HG03354 (cell line): ENCODE measurements at regions not wholly inside any gene's neighbourhood (a gene's known extent, or its start where the extent isn't known, plus 50 kb on each side); places are given as distances from the start of the nearest gene placed in this dataset.
"Not testable (repeated sequence)": the region's sequence is repeated elsewhere in the genome, so short reads cannot be mapped to it uniquely, and the experiment has no call there.

Experiments
- ATAC-seq: cut with Tn5 transposase; IDR thresholded peaks from one replicate; pipeline ENCODE4 v1.9.1; 2021; ENCODE audit warnings: mild to moderate bottlenecking; ENCODE audit not compliant: unreplicated experiment, poor library complexity, severe bottlenecking

GRCh38 chr7:149685455-149685854 is 87.9 kb downstream of the ZNF467 start:
- ATAC-seq: no peak

- ATAC-seq: no peak
Observed at GRCh38 chr7:149683898-149684297, 89.5 kb downstream of the ZNF467 start.

GRCh38 chr7:149683181-149683580 is 90.2 kb downstream of the ZNF467 start:
- no peak for ATAC-seq

GRCh38 chr7:149682038-149682437 is 91.3 kb downstream of the ZNF467 start:
- no peak for ATAC-seq

- no peak for ATAC-seq
Observed at GRCh38 chr7:149681274-149681673, 92.1 kb downstream of the ZNF467 start.

- ATAC-seq: no peak
Observed at GRCh38 chr7:149680331-149681025, 92.9 kb downstream of the ZNF467 start.

- not testable (repeated sequence) for ATAC-seq
Observed at GRCh38 chr7:149674728-149675385, 98.5 kb downstream of the ZNF467 start.

GRCh38 chr7:149673006-149673405 is 100.4 kb downstream of the ZNF467 start:
- ATAC-seq: no peak

GRCh38 chr7:149670288-149670687 is 103.1 kb downstream of the ZNF467 start:
- ATAC-seq: no peak

GRCh38 chr7:149669121-149669818 is 104.1 kb downstream of the ZNF467 start:
- ATAC-seq: no peak

- no peak for ATAC-seq
Observed at GRCh38 chr7:149666360-149666945, 106.9 kb downstream of the ZNF467 start.

GRCh38 chr7:149665618-149666017 is 107.8 kb downstream of the ZNF467 start:
- ATAC-seq: not testable (repeated sequence)

GRCh38 chr7:149664666-149665065 is 108.7 kb downstream of the ZNF467 start:
- no peak for ATAC-seq

- ATAC-seq: no peak
Observed at GRCh38 chr7:149664176-149664575, 109.2 kb downstream of the ZNF467 start.

GRCh38 chr7:149662591-149663095 is 110.7 kb downstream of the ZNF467 start:
- peak; percentile 97 for ATAC-seq

GRCh38 chr7:149655784-149656183 is 117.6 kb downstream of the ZNF467 start:
- no peak for ATAC-seq

GRCh38 chr7:149654588-149654987 is 118.8 kb downstream of the ZNF467 start:
- ATAC-seq: no peak

- not testable (repeated sequence) for ATAC-seq
Observed at GRCh38 chr7:149650190-149650589, 123.2 kb downstream of the ZNF467 start.

GRCh38 chr7:149644754-149645153 is 128.6 kb downstream of the ZNF467 start:
- ATAC-seq: no peak

GRCh38 chr7:149642589-149642988 is 130.8 kb downstream of the ZNF467 start:
- ATAC-seq: no peak
